B cell (primary cell): ENCODE measurements at regions not wholly inside any gene's neighbourhood (a gene's known extent, or its start where the extent isn't known, plus 50 kb on each side); places are given as distances from the start of the nearest gene placed in this dataset.

Experiments
- ATAC-seq: fragments of 200-7000 bp; cut with Tn5 transposase; one replicate; pipeline ENCODE4 v1.10.0; 2021; ENCODE audit warnings: low read depth, mild to moderate bottlenecking, moderate number of reproducible peaks, moderate library complexity
- CTCF ChIA-PET: fragments of 350-600 bp; sonication (Branson Sonifier 250); formaldehyde crosslinking; loops from one replicate; lab custom pipeline; 2021; ENCODE audit warnings: antibody characterized with exemption, inconsistent platforms; lab: Charles Lee
- POLR2A ChIA-PET: fragments of 350-600 bp; sonication (Branson Sonifier 250); formaldehyde crosslinking; loops from one replicate; lab custom pipeline; 2021; ENCODE audit warnings: antibody characterized with exemption; lab: Charles Lee
- DNase-seq: peaks from one replicate; pipeline ENCODE4 v3.0.0; 2013
- H2AFZ ChIP-seq: 2 replicates; pipeline ENCODE4 v1.6.1; 2012; ENCODE audit warnings: mild to moderate bottlenecking, low read depth, low read length; ENCODE audit not compliant: insufficient read depth, poor library complexity, severe bottlenecking
- H3K27ac ChIP-seq, 2 donors: 1 replicate in 1 of 2; 2 replicates in 1 of 2; pipeline ENCODE4 v1.5.1; 2012 to 2013; ENCODE audit warnings: low read length in 2 of 2, mild to moderate bottlenecking in 2 of 2, moderate library complexity in 1 of 2
- H3K27me3 ChIP-seq, 4 experiments: fragments of 200-600 bp in 1 of 4; sonication (generic) in 1 of 4; replicated peaks in 1 of 4; 1 replicate in 2 of 4; 2 replicates in 2 of 4; pipeline versions ENCODE4 v1.6.1 to v1.7.0; 2013 to 2016; ENCODE audit warnings: low read length in 3 of 4, mild to moderate bottlenecking in 2 of 4, mixed read lengths in 1 of 4, moderate library complexity in 1 of 4; ENCODE audit not compliant: insufficient read depth in 4 of 4, control insufficient read depth in 3 of 4; ENCODE audit errors: control extremely low read depth in 1 of 4
- H3K36me3 ChIP-seq, 2 experiments: replicated peaks in 1 of 2; 1 replicate in 1 of 2; 2 replicates in 1 of 2; pipeline versions ENCODE4 v1.6.1 to v1.7.1; 2013; ENCODE audit warnings: low read length in 1 of 2; ENCODE audit not compliant: insufficient read depth in 2 of 2, control insufficient read depth in 1 of 2; ENCODE audit errors: control extremely low read depth in 1 of 2, extremely low read depth in 1 of 2
- H3K4me1 ChIP-seq, 2 donors: fragments of 200-600 bp in 1 of 2; sonication (generic) in 1 of 2; 1 replicate in 1 of 2; 2 replicates in 1 of 2; pipeline versions ENCODE4 v1.5.1 to v1.6.1; 2013 to 2017; ENCODE audit warnings: low read length in 2 of 2; ENCODE audit not compliant: control insufficient read depth in 2 of 2, insufficient read depth in 2 of 2
- H3K4me2 ChIP-seq: replicated peaks from 2 replicates; pipeline ENCODE3; 2012; ENCODE audit warnings: mild to moderate bottlenecking, low read depth, low read length; ENCODE audit not compliant: poor library complexity, severe bottlenecking
- H3K4me3 ChIP-seq, 5 experiments: fragments of 200-600 bp in 1 of 5; sonication (generic) in 1 of 5; 1 replicate in 3 of 5; 2 replicates in 2 of 5; pipeline versions ENCODE4 v1.5.1 to v1.7.0; 2011 to 2016; ENCODE audit warnings: low read length in 4 of 5, mild to moderate bottlenecking in 4 of 5, low read depth in 2 of 5, control low read depth in 1 of 5, moderate library complexity in 1 of 5; ENCODE audit not compliant: insufficient read depth in 1 of 5; ENCODE audit errors: control extremely low read depth in 1 of 5, extremely low read depth in 1 of 5
- H3K79me2 ChIP-seq: fragments of 200-600 bp; sonication (generic); one replicate; pipeline ENCODE4 v1.6.0; 2016; ENCODE audit warnings: low read length; ENCODE audit not compliant: control insufficient read depth, insufficient read depth
- H3K9ac ChIP-seq: fragments of 200-600 bp; sonication (generic); 2 replicates; pipeline ENCODE4 v1.6.1; 2017; ENCODE audit warnings: mild to moderate bottlenecking, low read length, moderate library complexity
- H3K9me3 ChIP-seq, 3 donors: one replicate each; pipeline versions ENCODE4 v1.6.1 to v1.7.1; 2013; ENCODE audit warnings: low read length in 2 of 3; ENCODE audit not compliant: control insufficient read depth in 2 of 3, insufficient read depth in 1 of 3; ENCODE audit errors: control extremely low read depth in 1 of 3
- H4K20me1 ChIP-seq: 2 replicates; pipeline ENCODE4 v1.6.0; 2012; ENCODE audit warnings: mild to moderate bottlenecking, low read length; ENCODE audit not compliant: insufficient read depth, control insufficient read depth, poor library complexity, severe bottlenecking
- H3K27ac Mint-ChIP-seq: one replicate; pipeline ENCODE4 v1.8.0; 2021; ENCODE audit warnings: mixed read lengths
- H3K27me3 Mint-ChIP-seq: one replicate; pipeline ENCODE4 v1.8.0; 2021; ENCODE audit warnings: mixed read lengths
- H3K4me1 Mint-ChIP-seq: one replicate; pipeline ENCODE4 v1.8.0; 2021; ENCODE audit warnings: mixed read lengths
- H3K4me3 Mint-ChIP-seq: one replicate; pipeline ENCODE4 v1.8.0; 2021; ENCODE audit warnings: mixed read lengths
- H3K9me3 Mint-ChIP-seq: one replicate; pipeline ENCODE4 v1.8.0; 2022; ENCODE audit warnings: mixed read lengths; ENCODE audit not compliant: insufficient read depth
- EZH2 ChIP-seq: IDR thresholded peaks from 2 replicates; pipeline ENCODE4 v1.6.1; 2012; ENCODE audit warnings: borderline replicate concordance, low read depth, mild to moderate bottlenecking, moderate library complexity, low read length; ENCODE audit not compliant: insufficient read depth, poor library complexity, severe bottlenecking
- WGBS: methylation state at CpG from one replicate; pipeline ENCODE4 v1.1.5; 2013; ENCODE audit warnings: missing lambda C conversion rate; ENCODE audit not compliant: insufficient coverage; 5-methylcytosine and 5-hydroxymethylcytosine counted together
- intact Hi-C: fragments of 100-400 bp; cut with micrococcal nuclease; formaldehyde crosslinking; loops from one replicate; pipeline ENCODE4 v1.10.0; 2022
- TF ChIP-seq, protein P1 (sequence below): fragments of 200-600 bp; IDR thresholded peaks from one replicate; pipeline ENCODE4 v1.8.0; 2022; ENCODE audit warnings: antibody characterized with exemption, mild to moderate bottlenecking

GRCh38 chr4:13706716-13707115 is 79.2 kb upstream of the BOD1L1 start:
- H3K27ac ChIP-seq, result no peak overlapping the region
- no CpG with 5 or more reads among the region's 3 CpGs for WGBS
- ChIA-PET POLR2A (no interaction called here), CTCF (no interaction called here)
- intact Hi-C loops, result no loop called here
- H3K4me2 ChIP-seq, result no peak overlapping the region
- H3K4me3 Mint-ChIP-seq, result no peak overlapping the region
- H3K79me2 ChIP-seq, result no peaks in the 10 kb centered on the region
- no peak for ATAC-seq
- H3K27me3 Mint-ChIP-seq, result peaks cover 12% of the 10 kb centered on the region
- H3K27me3 ChIP-seq, result no peaks in the 10 kb centered on the region
- H3K9me3 ChIP-seq, result peaks cover 0 to 5% (median 0%) of the 10 kb centered on the region in 3 donors
- no peak overlapping the region for H3K9ac ChIP-seq
- H3K4me1 ChIP-seq, result no peaks in the 10 kb centered on the region
- H2AFZ ChIP-seq, result no peak overlapping the region
- no peak overlapping the region for H3K27ac Mint-ChIP-seq
- no peaks in the 10 kb centered on the region for H3K36me3 ChIP-seq
- H3K4me3 ChIP-seq, result no peak overlapping the region
- H3K9me3 Mint-ChIP-seq, result no peaks in the 10 kb centered on the region
- DNase-seq, result no peak
- no peaks in the 10 kb centered on the region for H4K20me1 ChIP-seq
- peaks cover 3% of the 10 kb centered on the region for H3K4me1 Mint-ChIP-seq
- no peak for TF ChIP-seq EZH2
- TF ChIP-seq, protein P1, sequence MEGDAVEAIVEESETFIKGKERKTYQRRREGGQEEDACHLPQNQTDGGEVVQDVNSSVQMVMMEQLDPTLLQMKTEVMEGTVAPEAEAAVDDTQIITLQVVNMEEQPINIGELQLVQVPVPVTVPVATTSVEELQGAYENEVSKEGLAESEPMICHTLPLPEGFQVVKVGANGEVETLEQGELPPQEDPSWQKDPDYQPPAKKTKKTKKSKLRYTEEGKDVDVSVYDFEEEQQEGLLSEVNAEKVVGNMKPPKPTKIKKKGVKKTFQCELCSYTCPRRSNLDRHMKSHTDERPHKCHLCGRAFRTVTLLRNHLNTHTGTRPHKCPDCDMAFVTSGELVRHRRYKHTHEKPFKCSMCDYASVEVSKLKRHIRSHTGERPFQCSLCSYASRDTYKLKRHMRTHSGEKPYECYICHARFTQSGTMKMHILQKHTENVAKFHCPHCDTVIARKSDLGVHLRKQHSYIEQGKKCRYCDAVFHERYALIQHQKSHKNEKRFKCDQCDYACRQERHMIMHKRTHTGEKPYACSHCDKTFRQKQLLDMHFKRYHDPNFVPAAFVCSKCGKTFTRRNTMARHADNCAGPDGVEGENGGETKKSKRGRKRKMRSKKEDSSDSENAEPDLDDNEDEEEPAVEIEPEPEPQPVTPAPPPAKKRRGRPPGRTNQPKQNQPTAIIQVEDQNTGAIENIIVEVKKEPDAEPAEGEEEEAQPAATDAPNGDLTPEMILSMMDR, result no peak

- Histone ChIP-seq H3K79me2 (no peaks in the 10 kb centered on the region), H3K36me3 (no peaks in the 10 kb centered on the region), H2AFZ (no peak overlapping the region), H3K4me2 (no peak overlapping the region), H3K9ac (no peak overlapping the region), H3K27ac (no peak overlapping the region), H3K9me3 (peaks cover 0 to 5% (median 0%) of the 10 kb centered on the region in 3 donors), H3K4me1 (no peaks in the 10 kb centered on the region), H4K20me1 (no peaks in the 10 kb centered on the region), H3K27me3 (no peaks in the 10 kb centered on the region), H3K4me3 (no peak overlapping the region)
- no peak for DNase-seq
- TF ChIP-seq, protein P1, result no peak
- no peak for TF ChIP-seq EZH2
- Mint-ChIP-seq H3K4me3 (no peak overlapping the region), H3K27ac (no peak overlapping the region), H3K27me3 (peaks cover 16% of the 10 kb centered on the region), H3K9me3 (no peaks in the 10 kb centered on the region), H3K4me1 (no peaks in the 10 kb centered on the region)
- POLR2A ChIA-PET, result no interaction called here
- ATAC-seq, result no peak
- 94% methylated on average over 7 of the region's 8 CpGs for WGBS
- CTCF ChIA-PET, result no interaction called here
- intact Hi-C loops, result no loop called here
These were observed 82.8 kb upstream of the BOD1L1 start for GRCh38 chr4:13710246-13710885.
